Hepatocyte (in vitro differentiated cells): ENCODE measurements at regions not wholly inside any gene's neighbourhood (a gene's known extent, or its start where the extent isn't known, plus 50 kb on each side); places are given as distances from the start of the nearest gene placed in this dataset.

ENCODE experiments used
- DNase-seq: peaks from one replicate; pipeline ENCODE4 v3.0.0-alpha.2; 2016; ENCODE audit warnings: low spot score
- H2AFZ ChIP-seq: fragments of 200-600 bp; sonication (generic); 2 replicates; pipeline ENCODE4 v1.6.0; 2016; ENCODE audit warnings: antibody characterized with exemption, mild to moderate bottlenecking
- H3K27ac ChIP-seq: fragments of 200-600 bp; sonication (generic); 2 replicates; pipeline ENCODE4 v1.5.1; 2016; ENCODE audit warnings: mild to moderate bottlenecking
- H3K27me3 ChIP-seq: fragments of 200-600 bp; sonication (generic); 2 replicates; pipeline ENCODE4 v1.6.1; 2016
- H3K36me3 ChIP-seq: fragments of 200-600 bp; sonication (generic); replicated peaks from 2 replicates; pipeline ENCODE4 v1.5.1; 2016; ENCODE audit warnings: low read depth; ENCODE audit not compliant: insufficient read depth
- H3K4me1 ChIP-seq: fragments of 200-600 bp; sonication (generic); 2 replicates; pipeline ENCODE4 v1.5.1; 2016; ENCODE audit warnings: mild to moderate bottlenecking, moderate library complexity; ENCODE audit not compliant: insufficient read depth
- H3K4me2 ChIP-seq: fragments of 200-600 bp; sonication (generic); 2 replicates; pipeline ENCODE4 v1.6.0; 2016
- H3K4me3 ChIP-seq: fragments of 200-600 bp; sonication (generic); 2 replicates; pipeline ENCODE4 v1.5.1; 2016; ENCODE audit warnings: mild to moderate bottlenecking
- H3K79me2 ChIP-seq: fragments of 200-600 bp; sonication (generic); 2 replicates; pipeline ENCODE4 v1.6.0; 2017; ENCODE audit warnings: mild to moderate bottlenecking
- H3K9me2 ChIP-seq: fragments of 200-600 bp; sonication (generic); replicated peaks from 2 replicates; pipeline ENCODE4 v1.6.0; 2017; ENCODE audit warnings: mild to moderate bottlenecking; ENCODE audit not compliant: insufficient read depth
- H3K9me3 ChIP-seq: fragments of 200-600 bp; sonication (generic); 2 replicates; pipeline ENCODE4 v1.5.1; 2016; ENCODE audit warnings: low read depth, mild to moderate bottlenecking
- H4K20me1 ChIP-seq: fragments of 200-600 bp; sonication (generic); 2 replicates; pipeline ENCODE4 v1.6.0; 2016; ENCODE audit warnings: mild to moderate bottlenecking; ENCODE audit not compliant: insufficient read depth, poor library complexity, severe bottlenecking
- EZH2 ChIP-seq: fragments of 200-600 bp; sonication (generic); IDR thresholded peaks from 2 replicates; pipeline ENCODE4 v1.6.1; 2016; ENCODE audit warnings: antibody characterized with exemption, mild to moderate bottlenecking, borderline replicate concordance
- EZH2phosphoT487 ChIP-seq: fragments of 200-600 bp; sonication (generic); IDR thresholded peaks from one replicate; pipeline ENCODE4 v1.6.1; 2018; ENCODE audit warnings: antibody characterized with exemption, mild to moderate bottlenecking, low read depth, moderate library complexity; ENCODE audit not compliant: unreplicated experiment, severe bottlenecking
- WGBS: methylation state at CpG from one replicate; pipeline ENCODE4 v1.1.6; 2016; ENCODE audit warnings: low lambda C conversion rate; ENCODE audit errors: missing lambda C conversion rate; 5-methylcytosine and 5-hydroxymethylcytosine counted together
- TF ChIP-seq, protein P1 (sequence below): fragments of 200-600 bp; sonication (generic); IDR thresholded peaks from 2 replicates; pipeline ENCODE4 v1.5.1; 2016; ENCODE audit warnings: antibody characterized with exemption, mild to moderate bottlenecking; ENCODE audit not compliant: poor library complexity

DNA sequence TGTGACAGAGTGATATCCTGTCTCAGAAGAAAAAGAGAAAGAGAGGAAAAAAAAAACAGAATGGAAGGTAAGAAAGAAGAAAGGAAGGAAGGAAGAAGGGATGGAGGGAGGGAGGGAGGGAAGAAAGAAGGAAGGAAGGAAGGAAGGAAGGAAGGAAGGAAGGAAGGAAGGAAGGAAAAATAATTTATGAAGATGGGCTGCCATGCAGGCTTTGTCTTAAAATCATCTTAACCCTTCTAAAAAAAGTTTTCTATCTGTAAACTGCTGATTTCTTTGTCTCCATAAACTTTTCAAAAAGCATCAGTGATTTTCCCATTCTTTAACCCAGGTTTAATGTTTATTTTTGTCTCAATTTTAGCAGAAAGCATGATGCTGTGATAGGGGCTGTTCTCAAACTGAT is 1154.1 kb upstream of the CDH6 start:
- DNase-seq: no peak
- H3K9me2 ChIP-seq: no peaks in the 10 kb centered on the region
- no peak overlapping the region for H3K4me2 ChIP-seq
- no peaks in the 10 kb centered on the region for H3K4me1 ChIP-seq
- no peaks in the 10 kb centered on the region for H3K27me3 ChIP-seq
- no peaks in the 10 kb centered on the region for H3K9me3 ChIP-seq
- no peaks in the 10 kb centered on the region for H3K36me3 ChIP-seq
- no peaks in the 10 kb centered on the region for H4K20me1 ChIP-seq
- no peak overlapping the region for H2AFZ ChIP-seq
- H3K4me3 ChIP-seq: no peak overlapping the region
- TF ChIP-seq, protein P1, sequence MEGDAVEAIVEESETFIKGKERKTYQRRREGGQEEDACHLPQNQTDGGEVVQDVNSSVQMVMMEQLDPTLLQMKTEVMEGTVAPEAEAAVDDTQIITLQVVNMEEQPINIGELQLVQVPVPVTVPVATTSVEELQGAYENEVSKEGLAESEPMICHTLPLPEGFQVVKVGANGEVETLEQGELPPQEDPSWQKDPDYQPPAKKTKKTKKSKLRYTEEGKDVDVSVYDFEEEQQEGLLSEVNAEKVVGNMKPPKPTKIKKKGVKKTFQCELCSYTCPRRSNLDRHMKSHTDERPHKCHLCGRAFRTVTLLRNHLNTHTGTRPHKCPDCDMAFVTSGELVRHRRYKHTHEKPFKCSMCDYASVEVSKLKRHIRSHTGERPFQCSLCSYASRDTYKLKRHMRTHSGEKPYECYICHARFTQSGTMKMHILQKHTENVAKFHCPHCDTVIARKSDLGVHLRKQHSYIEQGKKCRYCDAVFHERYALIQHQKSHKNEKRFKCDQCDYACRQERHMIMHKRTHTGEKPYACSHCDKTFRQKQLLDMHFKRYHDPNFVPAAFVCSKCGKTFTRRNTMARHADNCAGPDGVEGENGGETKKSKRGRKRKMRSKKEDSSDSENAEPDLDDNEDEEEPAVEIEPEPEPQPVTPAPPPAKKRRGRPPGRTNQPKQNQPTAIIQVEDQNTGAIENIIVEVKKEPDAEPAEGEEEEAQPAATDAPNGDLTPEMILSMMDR: no peak
- TF ChIP-seq EZH2phosphoT487 (no peak), EZH2 (no peak)
- no peaks in the 10 kb centered on the region for H3K79me2 ChIP-seq
- H3K27ac ChIP-seq: no peak overlapping the region

DNA sequence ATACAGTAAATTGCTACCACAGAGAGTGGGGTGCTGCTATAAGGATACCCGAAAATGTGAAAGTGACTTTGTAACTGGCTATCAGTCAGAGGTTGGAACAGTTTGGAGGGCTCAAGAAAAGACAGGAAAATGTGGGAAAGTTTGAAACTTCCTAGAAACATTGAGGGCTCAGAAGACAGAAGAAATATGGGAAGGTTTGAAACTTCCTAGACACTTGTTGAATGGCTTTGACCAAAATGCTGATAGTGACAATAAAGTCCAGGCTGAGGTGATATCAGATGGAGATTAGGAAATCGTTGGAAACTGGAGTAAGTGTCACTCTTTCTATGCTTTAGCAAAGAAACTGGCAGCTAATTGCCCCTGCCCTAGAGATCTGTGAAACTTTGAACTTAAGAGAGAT is 1158.6 kb upstream of the CDH6 start:
- H3K4me3 ChIP-seq: no peak overlapping the region
- H3K9me3 ChIP-seq: no peaks in the 10 kb centered on the region
- no peaks in the 10 kb centered on the region for H3K36me3 ChIP-seq
- no peaks in the 10 kb centered on the region for H3K27me3 ChIP-seq
- H4K20me1 ChIP-seq: no peaks in the 10 kb centered on the region
- H3K79me2 ChIP-seq: no peaks in the 10 kb centered on the region
- 63% methylated on average over 2 of the region's 2 CpGs for WGBS
- no peak for DNase-seq
- no peak overlapping the region for H2AFZ ChIP-seq
- H3K4me2 ChIP-seq: no peak overlapping the region
- TF ChIP-seq EZH2phosphoT487 (no peak), EZH2 (no peak)
- TF ChIP-seq, protein P1: no peak
- no peaks in the 10 kb centered on the region for H3K9me2 ChIP-seq
- no peaks in the 10 kb centered on the region for H3K4me1 ChIP-seq
- no peak overlapping the region for H3K27ac ChIP-seq

DNA sequence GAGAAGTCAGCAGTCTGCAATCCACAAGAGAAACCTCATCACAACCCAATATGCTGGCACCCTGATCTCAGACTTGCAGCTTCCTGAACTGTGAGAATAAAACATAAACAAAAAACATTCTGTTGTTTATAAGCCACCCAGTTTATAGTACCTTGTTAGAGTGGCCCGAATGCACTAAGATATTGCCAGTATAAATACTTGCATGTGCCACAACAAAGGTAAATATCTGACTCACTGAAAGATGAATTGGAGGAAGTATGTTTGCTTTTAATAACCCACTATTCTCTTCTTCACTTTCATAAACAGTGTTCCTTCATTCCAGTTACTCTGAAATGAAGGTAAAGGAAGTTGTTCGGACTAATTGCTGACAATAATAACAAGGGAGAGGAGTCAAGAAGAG is 1163.4 kb upstream of the CDH6 start:
- Histone ChIP-seq H3K79me2 (no peaks in the 10 kb centered on the region), H3K27me3 (no peaks in the 10 kb centered on the region), H2AFZ (no peak overlapping the region), H3K4me1 (no peaks in the 10 kb centered on the region), H3K27ac (no peak overlapping the region), H4K20me1 (no peaks in the 10 kb centered on the region), H3K9me2 (no peaks in the 10 kb centered on the region), H3K9me3 (no peaks in the 10 kb centered on the region), H3K4me3 (no peak overlapping the region), H3K4me2 (no peak overlapping the region), H3K36me3 (no peaks in the 10 kb centered on the region)
- WGBS: 67% methylated on average over 2 of the region's 2 CpGs
- DNase-seq: no peak
- TF ChIP-seq, protein P1: no peak
- TF ChIP-seq EZH2 (no peak), EZH2phosphoT487 (no peak)

DNA sequence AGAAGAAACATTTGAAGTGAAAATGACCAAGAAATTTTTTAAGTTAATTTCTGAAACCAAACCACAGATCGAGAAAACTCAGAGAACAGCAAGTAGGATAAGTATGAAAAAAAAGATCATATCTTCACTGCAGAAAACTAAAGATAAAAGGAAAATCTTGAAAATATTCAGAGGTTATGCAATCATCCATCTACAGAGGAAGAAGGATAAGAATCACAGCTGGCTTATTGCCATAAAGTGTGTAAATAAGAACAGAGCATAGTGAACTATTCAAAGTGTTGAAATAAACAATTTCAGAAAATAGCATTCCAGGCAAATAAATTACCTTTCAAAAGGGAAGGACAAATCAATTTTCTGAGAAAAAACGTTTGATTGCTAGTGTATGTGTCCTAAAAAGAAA is 1191.7 kb upstream of the CDH6 start:
- TF ChIP-seq EZH2phosphoT487: no peak
- TF ChIP-seq, protein P1: no peak
- TF ChIP-seq EZH2: no peak
- Histone ChIP-seq H2AFZ (no peak overlapping the region), H3K36me3 (no peaks in the 10 kb centered on the region), H3K9me3 (no peaks in the 10 kb centered on the region), H3K27me3 (no peaks in the 10 kb centered on the region), H4K20me1 (no peaks in the 10 kb centered on the region), H3K4me1 (no peaks in the 10 kb centered on the region), H3K9me2 (no peaks in the 10 kb centered on the region), H3K27ac (no peak overlapping the region), H3K4me3 (no peak overlapping the region), H3K79me2 (no peaks in the 10 kb centered on the region), H3K4me2 (no peak overlapping the region)
- no peak for DNase-seq
- WGBS: 63% methylated on average over 2 of the region's 2 CpGs
